Testis (tissue), 2 donors: ENCODE measurements at regions not wholly inside any gene's neighbourhood (a gene's known extent, or its start where the extent isn't known, plus 50 kb on each side); places are given as distances from the start of the nearest gene placed in this dataset.

Experiments used
- CTCF ChIP-seq, 3 experiments: fragments of 450-650 bp in 2 of 3; fragments of 200-600 bp in 1 of 3; sonication (generic) in 1 of 3; IDR thresholded peaks; one replicate each; pipeline ENCODE4 v1.5.1; 2016 to 2019; ENCODE audit warnings: antibody characterized with exemption in 3 of 3, mild to moderate bottlenecking in 2 of 3, moderate library complexity in 1 of 3
- POLR2A ChIP-seq: fragments of 450-650 bp; IDR thresholded peaks from one replicate; pipeline ENCODE4 v1.6.1; 2017; ENCODE audit warnings: antibody characterized with exemption, mild to moderate bottlenecking, moderate library complexity

- no peak for TF ChIP-seq POLR2A
- no peak for TF ChIP-seq CTCF (IDR thresholded peaks at IDR 0.05)
Measured at GRCh38 chr9:19988281-19988680, 199.4 kb upstream of the SLC24A2 start.
